ENCODE measurements at regions not wholly inside any gene's neighbourhood (a gene's known extent, or its start where the extent isn't known, plus 50 kb on each side); places are given as distances from the start of the nearest gene placed in this dataset.

DNA sequence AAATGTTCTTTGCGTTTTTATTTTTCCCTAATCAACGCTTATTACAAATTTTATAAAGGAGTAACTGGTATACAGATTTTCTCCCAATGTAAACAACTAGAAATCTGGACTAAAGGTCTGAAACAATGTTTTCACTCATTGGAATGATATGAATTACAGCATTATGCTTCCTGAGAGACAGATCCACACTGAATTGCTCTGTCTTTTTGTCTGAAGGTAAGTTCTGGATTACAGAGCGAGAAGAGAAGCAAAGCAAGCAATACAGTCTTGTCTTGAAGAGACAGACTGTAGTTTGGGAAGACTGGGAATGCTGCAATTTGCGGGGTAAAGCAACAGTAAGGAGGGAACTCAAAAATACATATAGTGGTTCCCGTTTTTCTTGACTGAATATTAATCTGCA, 262.2 kb upstream of the PABPC4L start:
- Histone ChIP-seq H3K9me3 (no peaks in the 10 kb centered on the region), H3K4me1 (no peaks in the 10 kb centered on the region), H3K27me3 (no peaks in the 10 kb centered on the region), H3K4me3 (no peak overlapping the region), H3K27ac (no peak overlapping the region), H3K36me3 (no peaks in the 10 kb centered on the region)
- intact Hi-C loops (cut with DNase I) = no loop called here
- DNase-seq = no peak
- 76 to 87% methylated on average over 5 of the region's 5 CpGs for WGBS, 2 donors
- TF ChIP-seq EP300 (IDR thresholded peaks at IDR 0.05) (no peak), POLR2A (IDR thresholded peaks at IDR 0.05) (no peak), POLR2AphosphoS5 (IDR thresholded peaks at IDR 0.05) (no peak)
- TF ChIP-seq, protein P1, sequence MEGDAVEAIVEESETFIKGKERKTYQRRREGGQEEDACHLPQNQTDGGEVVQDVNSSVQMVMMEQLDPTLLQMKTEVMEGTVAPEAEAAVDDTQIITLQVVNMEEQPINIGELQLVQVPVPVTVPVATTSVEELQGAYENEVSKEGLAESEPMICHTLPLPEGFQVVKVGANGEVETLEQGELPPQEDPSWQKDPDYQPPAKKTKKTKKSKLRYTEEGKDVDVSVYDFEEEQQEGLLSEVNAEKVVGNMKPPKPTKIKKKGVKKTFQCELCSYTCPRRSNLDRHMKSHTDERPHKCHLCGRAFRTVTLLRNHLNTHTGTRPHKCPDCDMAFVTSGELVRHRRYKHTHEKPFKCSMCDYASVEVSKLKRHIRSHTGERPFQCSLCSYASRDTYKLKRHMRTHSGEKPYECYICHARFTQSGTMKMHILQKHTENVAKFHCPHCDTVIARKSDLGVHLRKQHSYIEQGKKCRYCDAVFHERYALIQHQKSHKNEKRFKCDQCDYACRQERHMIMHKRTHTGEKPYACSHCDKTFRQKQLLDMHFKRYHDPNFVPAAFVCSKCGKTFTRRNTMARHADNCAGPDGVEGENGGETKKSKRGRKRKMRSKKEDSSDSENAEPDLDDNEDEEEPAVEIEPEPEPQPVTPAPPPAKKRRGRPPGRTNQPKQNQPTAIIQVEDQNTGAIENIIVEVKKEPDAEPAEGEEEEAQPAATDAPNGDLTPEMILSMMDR (IDR thresholded peaks at IDR 0.05) = no peak

DNA sequence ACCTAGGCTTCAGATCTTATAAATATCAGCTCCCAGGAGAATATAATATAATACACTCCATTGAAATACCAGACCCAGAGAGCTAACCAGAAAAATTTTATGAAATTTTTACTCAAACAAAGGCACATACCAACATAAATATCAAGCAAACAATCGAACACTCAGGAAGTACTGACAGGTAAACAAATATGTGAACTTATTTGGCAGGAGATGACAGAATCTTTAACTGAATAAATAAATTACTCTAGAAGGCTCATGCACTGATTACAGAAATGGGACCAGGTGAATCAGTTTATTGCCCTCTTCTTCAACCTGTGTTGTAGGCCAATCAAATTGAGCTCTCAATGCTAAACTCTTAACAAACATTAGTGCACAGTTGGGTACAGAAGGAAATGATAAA, 225.2 kb upstream of the PABPC4L start:
- intact Hi-C loops (cut with DNase I) = no loop called here
- TF ChIP-seq, protein P1 (IDR thresholded peaks at IDR 0.05) = no peak
- no peak for TF ChIP-seq EP300 (IDR thresholded peaks at IDR 0.05)
- TF ChIP-seq POLR2A (IDR thresholded peaks at IDR 0.05) = no peak
- TF ChIP-seq POLR2AphosphoS5 (IDR thresholded peaks at IDR 0.05) = no peak
- WGBS, 2 donors = 12 to 35% methylated on average over 1 of the region's 1 CpG

DNA sequence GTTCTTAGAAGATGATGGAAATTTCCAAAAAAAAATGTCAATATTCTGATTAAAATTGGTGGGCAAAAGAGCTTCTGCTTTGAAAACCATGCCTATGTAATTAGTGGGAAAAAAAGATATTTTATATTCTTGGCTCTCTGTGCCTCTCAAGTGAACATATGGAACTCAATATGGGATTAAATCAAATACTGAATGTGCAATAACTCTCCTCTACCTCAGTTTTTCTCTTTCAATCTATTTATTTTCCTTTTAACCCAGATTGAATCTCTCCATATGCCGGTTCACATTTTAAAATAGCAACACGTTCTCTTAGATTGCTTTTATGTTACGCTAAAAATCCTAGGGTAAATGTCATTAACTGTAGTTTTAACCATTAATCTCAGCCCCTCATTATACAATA, 224.2 kb upstream of the PABPC4L start:
- no peak for DNase-seq
- Histone ChIP-seq H3K36me3 (no peaks in the 10 kb centered on the region), H3K9me3 (no peaks in the 10 kb centered on the region), H3K4me1 (peaks cover 0 to 4% (median 0%) of the 10 kb centered on the region in 4 donors), H3K27ac (no peak overlapping the region), H3K4me3 (no peak overlapping the region), H3K27me3 (no peaks in the 10 kb centered on the region)
- intact Hi-C loops (cut with DNase I) = no loop called here
- WGBS, 2 donors = 90 to 91% methylated on average over 3 of the region's 3 CpGs
- no peak for TF ChIP-seq EP300 (IDR thresholded peaks at IDR 0.05)
- TF ChIP-seq POLR2AphosphoS5 (IDR thresholded peaks at IDR 0.05) = no peak
- no peak for TF ChIP-seq POLR2A (IDR thresholded peaks at IDR 0.05)
- TF ChIP-seq, protein P1 (IDR thresholded peaks at IDR 0.05) = no peak

More for the DNA sequence above, 225.2 kb upstream of the PABPC4L start:
- Histone ChIP-seq H3K27ac (no peak overlapping the region), H3K9me3 (no peaks in the 10 kb centered on the region), H3K27me3 (no peaks in the 10 kb centered on the region), H3K36me3 (no peaks in the 10 kb centered on the region), H3K4me3 (no peak overlapping the region), H3K4me1 (peaks cover 0 to 3% (median 0%) of the 10 kb centered on the region in 4 donors)
- DNase-seq = no peak

DNA sequence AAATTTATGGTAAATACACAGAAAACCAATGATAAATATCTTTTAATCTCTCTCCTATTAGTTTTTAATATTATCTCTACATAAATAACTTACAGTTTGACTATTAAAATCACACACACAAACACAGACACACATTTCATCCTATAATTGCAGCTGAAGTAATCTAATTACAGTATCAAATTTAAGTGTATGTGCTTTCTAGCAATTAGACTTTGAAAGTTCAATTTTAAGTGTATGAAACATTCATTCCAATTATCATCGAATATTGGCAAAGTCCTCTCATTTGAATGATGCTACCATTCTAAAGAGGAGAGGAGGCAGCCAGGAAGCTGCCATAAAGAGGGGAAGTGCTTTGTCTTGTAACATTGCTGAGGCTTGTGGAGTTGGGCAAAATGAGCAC, 221.2 kb upstream of the PABPC4L start:
- DNase-seq = no peak

More for the DNA sequence above, 221.2 kb upstream of the PABPC4L start:
- TF ChIP-seq POLR2AphosphoS5 (IDR thresholded peaks at IDR 0.05) (no peak), EP300 (IDR thresholded peaks at IDR 0.05) (no peak), POLR2A (IDR thresholded peaks at IDR 0.05) (no peak)
- TF ChIP-seq, protein P1 (IDR thresholded peaks at IDR 0.05) = no peak
- no peak overlapping the region for H3K4me3 ChIP-seq
- intact Hi-C loops (cut with DNase I) = no loop called here
- WGBS, 2 donors = 74 to 80% methylated on average over 1 of the region's 1 CpG
- H3K9me3 ChIP-seq = no peaks in the 10 kb centered on the region
- H3K27ac ChIP-seq = no peak overlapping the region
- H3K36me3 ChIP-seq = no peaks in the 10 kb centered on the region
- peaks cover 0 to 4% (median 0%) of the 10 kb centered on the region in 4 donors for H3K4me1 ChIP-seq
- no peaks in the 10 kb centered on the region for H3K27me3 ChIP-seq
